ENCODE measurements at regions not wholly inside any gene's neighbourhood (a gene's known extent, or its start where the extent isn't known, plus 50 kb on each side); places are given as distances from the start of the nearest gene placed in this dataset.
"Not testable (repeated sequence)": the region's sequence is repeated elsewhere in the genome, so short reads cannot be mapped to it uniquely, and the experiment has no call there.

GRCh38 chr7:12827920-12828319 is 140.5 kb downstream of the ARL4A start:
- no peak for DNase-seq (ENCODE audit: low read depth)

- no peak for DNase-seq (ENCODE audit: low read depth)
Measured at GRCh38 chr7:12831024-12831423, 143.6 kb downstream of the ARL4A start.

GRCh38 chr7:12833829-12834228 is 146.4 kb downstream of the ARL4A start:
- no peak for DNase-seq (ENCODE audit: low read depth)

GRCh38 chr7:12834782-12835181 is 147.3 kb downstream of the ARL4A start:
- no peak for DNase-seq (ENCODE audit: low read depth)

GRCh38 chr7:12839508-12840153 is 152.2 kb downstream of the ARL4A start:
- DNase-seq (ENCODE audit: low read depth) = no peak

GRCh38 chr7:12844732-12845131 is 157.3 kb downstream of the ARL4A start:
- DNase-seq (ENCODE audit: low read depth) = not testable (repeated sequence)

GRCh38 chr7:12847001-12847400 is 159.6 kb downstream of the ARL4A start:
- no peak for DNase-seq (ENCODE audit: low read depth)

GRCh38 chr7:12851142-12851541 is 163.7 kb downstream of the ARL4A start:
- DNase-seq (ENCODE audit: low read depth) = no peak

GRCh38 chr7:12851841-12852240 is 164.4 kb downstream of the ARL4A start:
- no peak for DNase-seq (ENCODE audit: low read depth)

GRCh38 chr7:12855036-12855435 is 167.6 kb downstream of the ARL4A start:
- DNase-seq (ENCODE audit: low read depth) = no peak

GRCh38 chr7:12859761-12860160 is 172.3 kb downstream of the ARL4A start:
- no peak for DNase-seq (ENCODE audit: low read depth)

GRCh38 chr7:12861070-12861469 is 173.6 kb downstream of the ARL4A start:
- DNase-seq (ENCODE audit: low read depth) = no peak

GRCh38 chr7:12862146-12862545 is 174.7 kb downstream of the ARL4A start:
- DNase-seq (ENCODE audit: low read depth) = no peak

- DNase-seq (ENCODE audit: low read depth) = no peak
Measured at GRCh38 chr7:12864470-12865046, 177.1 kb downstream of the ARL4A start.

GRCh38 chr7:12865593-12865992 is 178.2 kb downstream of the ARL4A start:
- no peak for DNase-seq (ENCODE audit: low read depth)

- DNase-seq (ENCODE audit: low read depth) = no peak
Measured at GRCh38 chr7:12866207-12866606, 178.8 kb downstream of the ARL4A start.

- no peak for DNase-seq (ENCODE audit: low read depth)
Measured at GRCh38 chr7:12868027-12868426, 180.6 kb downstream of the ARL4A start.

- no peak for DNase-seq (ENCODE audit: low read depth)
Measured at GRCh38 chr7:12870219-12870618, 182.8 kb downstream of the ARL4A start.

GRCh38 chr7:12872487-12872886 is 185.1 kb downstream of the ARL4A start:
- DNase-seq (ENCODE audit: low read depth) = no peak

- no peak for DNase-seq (ENCODE audit: low read depth)
Measured at GRCh38 chr7:12873571-12873970, 186.1 kb downstream of the ARL4A start.

GRCh38 chr7:12879139-12879538 is 191.7 kb downstream of the ARL4A start:
- no peak for DNase-seq (ENCODE audit: low read depth)

GRCh38 chr7:12881712-12882111 is 194.3 kb downstream of the ARL4A start:
- DNase-seq (ENCODE audit: low read depth) = no peak

- DNase-seq (ENCODE audit: low read depth) = no peak
Measured at GRCh38 chr7:12882710-12883109, 195.3 kb downstream of the ARL4A start.

- DNase-seq (ENCODE audit: low read depth) = no peak
Measured at GRCh38 chr7:12884033-12884432, 196.6 kb downstream of the ARL4A start.

Data from non-pigmented ciliary epithelial cell (primary cell).